GM06990 (cell line): ENCODE measurements at regions not wholly inside any gene's neighbourhood (a gene's known extent, or its start where the extent isn't known, plus 50 kb on each side); places are given as distances from the start of the nearest gene placed in this dataset.
"Not testable (repeated sequence)": the region's sequence is repeated elsewhere in the genome, so short reads cannot be mapped to it uniquely, and the experiment has no call there.

ENCODE experiments used
- DNase-seq: peaks from one replicate; pipeline ENCODE4 v3.0.0-alpha.2; 2011; ENCODE audit not compliant: insufficient read length; ENCODE audit errors: extremely low read depth
- H3K27me3 ChIP-seq: replicated peaks from 2 replicates; pipeline ENCODE4 v1.6.0; 2011; ENCODE audit warnings: low read length; ENCODE audit not compliant: control insufficient read depth, insufficient read depth
- H3K36me3 ChIP-seq: 2 replicates; pipeline ENCODE4 v1.5.1; 2011; ENCODE audit warnings: low read length; ENCODE audit not compliant: control insufficient read depth, insufficient read depth
- H3K4me3 ChIP-seq: replicated peaks from 2 replicates; pipeline ENCODE4 v1.5.1; 2011; ENCODE audit warnings: low read depth, mild to moderate bottlenecking, control low read depth, low read length
- TF ChIP-seq, protein P1 (sequence below): IDR thresholded peaks from 2 replicates; pipeline ENCODE4 v1.5.1; 2011; ENCODE audit warnings: low read length, control low read depth, mild to moderate bottlenecking, inconsistent platforms; ENCODE audit not compliant: insufficient read depth, poor library complexity, severe bottlenecking

DNA sequence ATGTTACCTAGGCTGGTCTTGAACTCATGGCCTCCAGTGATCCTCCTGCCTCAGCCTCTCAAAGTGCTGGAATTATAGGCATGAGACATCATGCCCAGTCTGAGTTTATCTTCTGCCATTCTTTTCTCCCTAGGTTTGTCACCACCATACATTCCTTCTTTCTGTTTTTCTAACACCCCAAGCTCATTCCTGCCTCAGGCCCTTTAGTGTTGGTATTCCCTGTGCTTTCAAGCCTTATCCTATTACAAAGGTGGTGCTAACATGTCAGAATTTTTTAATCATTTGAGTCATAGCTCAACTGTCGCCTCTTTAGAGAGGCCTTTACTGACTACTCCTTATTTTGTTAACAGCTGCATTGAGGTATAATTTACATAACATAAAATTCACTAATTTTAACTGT is 221.1 kb upstream of the PRSS16 start:
- TF ChIP-seq, protein P1, sequence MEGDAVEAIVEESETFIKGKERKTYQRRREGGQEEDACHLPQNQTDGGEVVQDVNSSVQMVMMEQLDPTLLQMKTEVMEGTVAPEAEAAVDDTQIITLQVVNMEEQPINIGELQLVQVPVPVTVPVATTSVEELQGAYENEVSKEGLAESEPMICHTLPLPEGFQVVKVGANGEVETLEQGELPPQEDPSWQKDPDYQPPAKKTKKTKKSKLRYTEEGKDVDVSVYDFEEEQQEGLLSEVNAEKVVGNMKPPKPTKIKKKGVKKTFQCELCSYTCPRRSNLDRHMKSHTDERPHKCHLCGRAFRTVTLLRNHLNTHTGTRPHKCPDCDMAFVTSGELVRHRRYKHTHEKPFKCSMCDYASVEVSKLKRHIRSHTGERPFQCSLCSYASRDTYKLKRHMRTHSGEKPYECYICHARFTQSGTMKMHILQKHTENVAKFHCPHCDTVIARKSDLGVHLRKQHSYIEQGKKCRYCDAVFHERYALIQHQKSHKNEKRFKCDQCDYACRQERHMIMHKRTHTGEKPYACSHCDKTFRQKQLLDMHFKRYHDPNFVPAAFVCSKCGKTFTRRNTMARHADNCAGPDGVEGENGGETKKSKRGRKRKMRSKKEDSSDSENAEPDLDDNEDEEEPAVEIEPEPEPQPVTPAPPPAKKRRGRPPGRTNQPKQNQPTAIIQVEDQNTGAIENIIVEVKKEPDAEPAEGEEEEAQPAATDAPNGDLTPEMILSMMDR = no peak
- no peak for DNase-seq
- Histone ChIP-seq H3K4me3 (no peak overlapping the region), H3K27me3 (no peaks in the 10 kb centered on the region), H3K36me3 (no peaks in the 10 kb centered on the region)

DNA sequence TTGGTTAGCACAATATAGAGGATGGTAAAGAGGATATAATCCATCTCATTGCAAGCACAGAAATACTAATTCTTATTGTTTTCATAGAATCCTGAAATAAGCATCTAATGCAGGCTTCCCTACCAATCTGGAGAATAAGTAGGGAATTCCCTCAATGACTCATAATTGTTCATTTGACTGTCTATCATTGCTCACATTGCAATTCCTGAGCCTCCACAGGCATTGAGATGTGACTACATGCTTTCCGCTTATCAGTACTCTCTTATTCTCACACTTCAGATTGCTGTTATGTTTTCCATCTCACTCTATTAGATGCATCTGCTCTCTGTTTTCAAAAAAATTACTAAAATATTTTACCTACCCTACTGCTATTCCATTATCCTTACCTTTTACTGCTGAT is 216.2 kb upstream of the PRSS16 start:
- no peak for DNase-seq
- no peaks in the 10 kb centered on the region for H3K36me3 ChIP-seq
- no peak overlapping the region for H3K4me3 ChIP-seq
- H3K27me3 ChIP-seq = no peaks in the 10 kb centered on the region
- TF ChIP-seq, protein P1 = no peak

DNA sequence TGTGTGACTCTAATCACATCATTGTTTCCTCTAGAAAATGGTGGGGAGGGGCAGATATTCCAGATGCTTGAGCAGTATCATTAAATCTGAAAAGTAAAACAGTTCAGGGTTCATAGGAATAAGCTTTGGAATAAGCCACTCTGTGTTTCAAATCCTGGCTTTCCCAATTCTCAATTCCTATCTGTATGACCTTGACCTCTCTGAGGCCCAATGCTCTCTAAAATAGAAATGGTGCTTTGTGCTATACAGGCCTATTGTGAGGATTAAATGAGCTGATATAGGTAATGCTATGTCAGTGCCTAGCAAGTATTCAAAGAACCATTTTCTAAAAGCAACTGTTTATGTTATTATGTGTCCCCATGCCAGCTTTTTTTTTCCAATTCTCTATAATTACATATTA is 209.0 kb upstream of the PRSS16 start:
- no peak for DNase-seq
- H3K27me3 ChIP-seq = no peaks in the 10 kb centered on the region
- H3K4me3 ChIP-seq = no peak overlapping the region
- TF ChIP-seq, protein P1 = no peak
- H3K36me3 ChIP-seq = no peaks in the 10 kb centered on the region

DNA sequence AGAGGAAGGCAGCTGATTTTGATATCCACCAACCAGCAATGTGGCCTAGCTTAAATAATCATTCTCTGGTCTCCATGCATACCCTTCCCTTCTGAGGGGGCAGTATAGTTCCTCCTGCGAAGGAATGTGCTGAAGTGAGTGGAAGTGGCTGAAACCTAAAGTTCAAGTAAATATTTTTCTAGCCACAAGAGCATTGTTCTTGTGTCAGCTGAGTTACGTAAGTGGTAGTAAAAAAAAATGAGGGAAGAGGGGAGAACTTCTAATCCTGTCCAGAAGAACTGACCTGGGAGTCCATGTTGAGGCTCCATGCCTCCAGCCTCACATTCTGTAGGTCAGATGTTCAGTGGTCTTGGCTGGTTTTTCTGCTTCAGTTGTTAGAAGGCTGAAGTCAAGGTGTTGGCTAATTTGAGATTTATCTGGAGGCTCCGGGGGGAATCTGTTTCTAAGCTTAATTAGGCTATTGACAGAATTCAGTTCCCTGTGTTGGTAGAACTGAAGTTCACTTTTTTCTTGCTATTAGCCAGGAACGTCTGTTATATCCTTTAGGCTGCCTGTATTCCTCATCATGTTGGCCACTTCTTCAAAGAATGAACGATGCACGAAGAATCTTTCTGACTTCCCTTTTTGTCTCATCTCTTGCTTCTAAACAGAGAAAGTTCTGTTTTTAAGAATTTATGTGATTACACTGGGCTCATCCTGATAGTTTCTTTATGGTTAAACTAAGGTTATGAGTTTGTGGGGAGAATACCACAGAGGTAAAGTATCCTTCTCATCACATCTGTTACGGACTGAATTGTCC is 207.1 kb upstream of the PRSS16 start:
- no peak for DNase-seq
- H3K36me3 ChIP-seq = no peaks in the 10 kb centered on the region

DNA sequence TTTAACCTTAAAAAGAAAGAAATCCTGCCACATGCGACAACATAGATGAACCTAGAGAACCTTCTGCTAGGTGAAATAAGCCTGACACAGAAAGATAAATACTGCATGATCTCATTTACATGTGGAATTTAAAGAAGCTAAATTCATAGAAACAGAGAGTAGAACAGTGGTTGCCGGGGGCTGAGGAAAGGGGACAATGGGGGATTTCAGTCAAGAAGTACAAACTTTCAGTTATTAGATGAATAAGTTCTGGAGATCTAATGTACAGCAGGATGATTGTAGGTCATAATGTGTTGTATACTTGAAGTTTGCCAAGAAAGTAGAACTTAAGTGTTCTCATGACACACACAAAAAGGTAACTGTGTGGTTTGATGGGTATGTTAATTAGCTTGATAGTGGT is 204.3 kb upstream of the PRSS16 start:
- TF ChIP-seq, protein P1 = no peak
- no peaks in the 10 kb centered on the region for H3K27me3 ChIP-seq

More for the DNA sequence above, 207.1 kb upstream of the PRSS16 start:
- Histone ChIP-seq H3K27me3 (no peaks in the 10 kb centered on the region), H3K4me3 (no peak overlapping the region)
- TF ChIP-seq, protein P1 = peak; percentile 5

DNA sequence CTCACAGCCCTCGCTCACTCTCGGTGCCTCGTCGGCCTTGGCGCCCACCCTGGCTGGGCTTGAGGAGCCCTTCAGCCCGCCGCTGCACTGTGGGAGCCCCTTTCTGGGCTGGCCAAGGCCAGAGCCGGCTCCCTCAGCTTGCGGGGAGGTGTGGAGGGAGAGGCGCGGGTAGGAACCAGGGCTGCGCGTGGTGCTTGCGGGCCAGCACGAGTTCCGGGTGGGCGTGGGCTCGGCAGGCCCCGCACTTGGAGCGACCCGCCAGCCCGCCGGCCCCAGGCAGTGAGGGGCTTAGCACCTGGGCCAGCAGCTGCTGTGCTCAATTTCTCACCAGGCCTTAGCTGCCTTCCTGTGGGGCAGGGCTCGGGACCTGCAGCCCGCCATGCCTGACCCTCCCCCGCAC is 202.4 kb upstream of the PRSS16 start:
- not testable (repeated sequence) for H3K27me3 ChIP-seq

More for the DNA sequence above, 204.3 kb upstream of the PRSS16 start:
- no peak for DNase-seq
- no peaks in the 10 kb centered on the region for H3K36me3 ChIP-seq
- H3K4me3 ChIP-seq = no peak overlapping the region

DNA sequence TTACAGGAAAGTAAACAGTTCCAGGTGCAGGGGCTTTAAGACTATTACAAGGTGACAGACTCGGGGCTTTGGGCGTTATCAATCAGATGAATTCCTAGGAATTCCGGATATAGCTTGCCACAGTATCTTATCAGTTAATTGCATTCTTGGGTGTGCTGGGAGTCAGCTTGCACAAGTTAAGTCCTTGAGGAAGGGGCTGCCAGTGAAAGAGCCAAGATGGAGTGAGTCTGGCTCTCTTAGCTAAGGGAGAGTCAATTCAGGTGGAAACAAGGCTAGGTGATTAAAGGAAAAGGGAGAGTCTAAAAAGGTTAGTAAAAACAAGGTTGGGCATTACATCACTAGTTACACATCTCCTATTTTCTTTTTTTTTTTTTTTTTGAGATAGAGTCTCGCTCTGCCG is 199.8 kb upstream of the PRSS16 start:
- H3K36me3 ChIP-seq, H3K4me3 ChIP-seq, DNase-seq, H3K27me3 ChIP-seq: not testable (repeated sequence)

More for the DNA sequence above, 202.4 kb upstream of the PRSS16 start:
- H3K36me3 ChIP-seq, H3K4me3 ChIP-seq, DNase-seq: not testable (repeated sequence)
